Smooth muscle cell (in vitro differentiated cells): ENCODE measurements at regions not wholly inside any gene's neighbourhood (a gene's known extent, or its start where the extent isn't known, plus 50 kb on each side); places are given as distances from the start of the nearest gene placed in this dataset.

Source experiments
- DNase-seq: peaks from one replicate; lab custom pipeline; 2025; ENCODE audit not compliant: unreplicated experiment; lab: John Stamatoyannopoulos, UW
- H2AFZ ChIP-seq: fragments of 200-600 bp; sonication (generic); 2 replicates; pipeline ENCODE4 v1.6.0; 2016; ENCODE audit warnings: antibody characterized with exemption, low read depth, mild to moderate bottlenecking
- H3F3A ChIP-seq: fragments of 200-600 bp; sonication (generic); 2 replicates; pipeline ENCODE4 v1.6.0; 2017; ENCODE audit warnings: antibody characterized with exemption, low read depth
- H3K27ac ChIP-seq: fragments of 200-600 bp; sonication (generic); 2 replicates; pipeline ENCODE4 v1.5.1; 2016; ENCODE audit warnings: low read depth, mild to moderate bottlenecking
- H3K27me3 ChIP-seq: fragments of 200-600 bp; sonication (generic); 2 replicates; pipeline ENCODE4 v1.6.1; 2016; ENCODE audit warnings: low read depth, mild to moderate bottlenecking
- H3K36me3 ChIP-seq: fragments of 200-600 bp; sonication (generic); 2 replicates; pipeline ENCODE4 v1.5.1; 2016; ENCODE audit warnings: low read depth
- H3K4me1 ChIP-seq: fragments of 200-600 bp; sonication (generic); 2 replicates; pipeline ENCODE4 v1.5.1; 2016; ENCODE audit warnings: low read depth
- H3K4me2 ChIP-seq: fragments of 200-600 bp; sonication (generic); 2 replicates; pipeline ENCODE4 v1.6.0; 2016; ENCODE audit warnings: mild to moderate bottlenecking
- H3K4me3 ChIP-seq: fragments of 200-600 bp; sonication (generic); 2 replicates; pipeline ENCODE4 v1.5.1; 2016; ENCODE audit warnings: mild to moderate bottlenecking
- H3K79me2 ChIP-seq: fragments of 200-600 bp; sonication (generic); 2 replicates; pipeline ENCODE4 v1.6.0; 2016; ENCODE audit warnings: low read depth, mild to moderate bottlenecking
- H3K9ac ChIP-seq: fragments of 200-600 bp; sonication (generic); 2 replicates; pipeline ENCODE4 v1.6.0; 2016; ENCODE audit warnings: low read depth
- H3K9me3 ChIP-seq: fragments of 200-600 bp; sonication (generic); replicated peaks from 2 replicates; pipeline ENCODE4 v1.5.1; 2016; ENCODE audit warnings: low read depth
- H4K20me1 ChIP-seq: fragments of 200-600 bp; sonication (generic); 2 replicates; pipeline ENCODE4 v1.6.0; 2016; ENCODE audit warnings: low read depth
- WGBS: methylation state at CpG from one replicate; pipeline ENCODE4 v1.1.7; 2016; ENCODE audit warnings: low lambda C conversion rate; 5-methylcytosine and 5-hydroxymethylcytosine counted together
- TF ChIP-seq, protein P1 (sequence below): fragments of 200-600 bp; sonication (generic); IDR thresholded peaks from 2 replicates; pipeline ENCODE4 v1.5.1; 2017; ENCODE audit warnings: borderline replicate concordance, mild to moderate bottlenecking, antibody characterized with exemption; ENCODE audit not compliant: insufficient read depth, poor library complexity, severe bottlenecking

DNA sequence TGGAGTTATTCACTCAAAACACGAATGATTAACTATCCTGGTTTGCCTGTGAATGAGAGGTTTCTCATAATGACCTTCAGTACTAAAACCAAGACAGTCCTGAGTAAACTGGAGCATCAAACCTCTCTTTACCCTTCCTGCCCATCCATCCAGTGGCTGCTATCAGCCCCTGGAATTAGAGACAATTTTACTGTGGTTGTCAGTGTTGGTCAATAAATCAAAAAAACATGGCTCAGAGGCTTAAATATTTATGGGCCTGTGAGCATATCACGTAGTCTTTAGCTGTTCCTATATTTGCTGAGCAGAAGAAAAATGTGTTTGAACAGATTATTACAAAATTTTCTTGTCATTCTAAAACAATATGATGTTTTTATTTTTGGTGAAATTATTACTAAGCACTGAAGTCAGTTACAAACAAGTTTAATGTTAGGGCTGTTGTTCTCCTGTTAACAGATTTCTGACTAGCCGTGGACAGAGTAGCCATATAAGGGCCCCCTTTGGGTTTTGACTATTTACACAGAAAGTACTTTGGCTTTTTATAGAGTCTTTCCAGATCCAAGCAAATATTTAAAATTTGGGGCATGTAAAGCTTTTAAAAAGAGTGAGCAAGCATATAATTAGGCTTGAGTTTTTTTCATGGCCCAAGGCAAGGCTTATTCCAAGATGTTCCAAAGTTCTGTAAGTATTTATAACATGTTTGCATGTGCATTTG is 580.9 kb downstream of the DIPK2A start:
- peaks cover 33% of the 10 kb centered on the region for H3K4me1 ChIP-seq
- H3K4me2 ChIP-seq: peak overlapping the region; percentile 56
- no peak for DNase-seq
- TF ChIP-seq, protein P1, sequence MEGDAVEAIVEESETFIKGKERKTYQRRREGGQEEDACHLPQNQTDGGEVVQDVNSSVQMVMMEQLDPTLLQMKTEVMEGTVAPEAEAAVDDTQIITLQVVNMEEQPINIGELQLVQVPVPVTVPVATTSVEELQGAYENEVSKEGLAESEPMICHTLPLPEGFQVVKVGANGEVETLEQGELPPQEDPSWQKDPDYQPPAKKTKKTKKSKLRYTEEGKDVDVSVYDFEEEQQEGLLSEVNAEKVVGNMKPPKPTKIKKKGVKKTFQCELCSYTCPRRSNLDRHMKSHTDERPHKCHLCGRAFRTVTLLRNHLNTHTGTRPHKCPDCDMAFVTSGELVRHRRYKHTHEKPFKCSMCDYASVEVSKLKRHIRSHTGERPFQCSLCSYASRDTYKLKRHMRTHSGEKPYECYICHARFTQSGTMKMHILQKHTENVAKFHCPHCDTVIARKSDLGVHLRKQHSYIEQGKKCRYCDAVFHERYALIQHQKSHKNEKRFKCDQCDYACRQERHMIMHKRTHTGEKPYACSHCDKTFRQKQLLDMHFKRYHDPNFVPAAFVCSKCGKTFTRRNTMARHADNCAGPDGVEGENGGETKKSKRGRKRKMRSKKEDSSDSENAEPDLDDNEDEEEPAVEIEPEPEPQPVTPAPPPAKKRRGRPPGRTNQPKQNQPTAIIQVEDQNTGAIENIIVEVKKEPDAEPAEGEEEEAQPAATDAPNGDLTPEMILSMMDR: no peak
- no peaks in the 10 kb centered on the region for H3K36me3 ChIP-seq
- no peaks in the 10 kb centered on the region for H3K9me3 ChIP-seq
- peaks cover 5% of the 10 kb centered on the region for H3F3A ChIP-seq
- 26% methylated on average over 3 of the region's 3 CpGs for WGBS
- peak overlapping the region; percentile 61 for H2AFZ ChIP-seq
- peak overlapping the region; percentile 47 for H3K27ac ChIP-seq
- H3K4me3 ChIP-seq: no peak overlapping the region
- no peaks in the 10 kb centered on the region for H4K20me1 ChIP-seq
- no peaks in the 10 kb centered on the region for H3K27me3 ChIP-seq
- H3K9ac ChIP-seq: no peak overlapping the region
- H3K79me2 ChIP-seq: no peaks in the 10 kb centered on the region

DNA sequence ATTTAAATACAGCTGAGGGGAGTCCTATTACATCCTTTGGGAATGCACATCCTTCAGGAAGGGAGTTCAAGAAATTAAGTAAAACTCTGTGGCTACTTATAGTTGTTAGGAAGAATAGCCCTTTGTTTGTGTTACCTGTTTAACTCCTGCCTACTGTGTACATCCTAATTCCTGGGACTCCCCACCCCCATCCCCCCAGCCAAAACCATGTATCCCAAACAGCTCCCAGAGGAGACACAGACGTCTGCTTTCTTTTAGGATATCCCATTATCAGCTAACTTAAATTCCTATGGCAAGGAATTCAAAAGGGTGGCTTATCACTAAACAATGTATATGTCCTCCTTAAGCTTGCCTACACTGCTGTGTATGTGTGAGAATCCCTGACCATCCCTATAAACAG is 581.7 kb downstream of the DIPK2A start:
- Histone ChIP-seq H3K9me3 (no peaks in the 10 kb centered on the region), H3K36me3 (no peaks in the 10 kb centered on the region), H4K20me1 (no peaks in the 10 kb centered on the region), H3K4me2 (peak overlapping the region; percentile 56), H3F3A (peaks cover 5% of the 10 kb centered on the region), H3K79me2 (no peaks in the 10 kb centered on the region), H3K9ac (no peak overlapping the region), H3K4me3 (no peak overlapping the region), H3K27ac (peak overlapping the region; percentile 47), H2AFZ (peak overlapping the region; percentile 61), H3K27me3 (no peaks in the 10 kb centered on the region), H3K4me1 (peaks cover 33% of the 10 kb centered on the region)
- TF ChIP-seq, protein P1: no peak
- no peak for DNase-seq
- WGBS: 6% methylated on average over 1 of the region's 1 CpG

DNA sequence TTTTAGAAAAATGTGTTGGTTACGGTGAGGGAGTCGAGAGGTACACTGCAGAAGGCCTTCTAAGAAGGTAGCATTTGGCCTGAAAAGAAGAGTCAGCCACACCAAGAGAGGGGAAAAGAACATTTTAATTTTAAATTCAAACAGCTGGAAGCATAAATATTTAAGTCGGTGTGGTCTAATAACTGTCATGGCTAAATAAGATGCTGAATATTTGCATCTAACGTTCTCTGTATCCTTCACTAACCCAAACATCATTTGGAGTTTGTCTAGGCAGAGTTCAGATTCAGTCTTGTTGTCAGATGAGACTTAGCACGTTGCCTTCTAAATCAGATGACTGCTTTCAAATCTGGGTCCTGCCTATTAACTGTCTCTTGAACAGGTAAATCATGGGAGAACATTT is 583.3 kb downstream of the DIPK2A start:
- Histone ChIP-seq H3K9ac (no peak overlapping the region), H3K27me3 (no peaks in the 10 kb centered on the region), H3K4me1 (peaks cover 19% of the 10 kb centered on the region), H3K36me3 (no peaks in the 10 kb centered on the region), H3K27ac (no peak overlapping the region), H3K4me3 (no peak overlapping the region), H3K9me3 (no peaks in the 10 kb centered on the region), H2AFZ (no peak overlapping the region), H3K4me2 (no peak overlapping the region), H3K79me2 (no peaks in the 10 kb centered on the region), H3F3A (peaks cover 5% of the 10 kb centered on the region), H4K20me1 (no peaks in the 10 kb centered on the region)
- DNase-seq: no peak
- 92% methylated on average over 5 of the region's 5 CpGs for WGBS
- TF ChIP-seq, protein P1: no peak

DNA sequence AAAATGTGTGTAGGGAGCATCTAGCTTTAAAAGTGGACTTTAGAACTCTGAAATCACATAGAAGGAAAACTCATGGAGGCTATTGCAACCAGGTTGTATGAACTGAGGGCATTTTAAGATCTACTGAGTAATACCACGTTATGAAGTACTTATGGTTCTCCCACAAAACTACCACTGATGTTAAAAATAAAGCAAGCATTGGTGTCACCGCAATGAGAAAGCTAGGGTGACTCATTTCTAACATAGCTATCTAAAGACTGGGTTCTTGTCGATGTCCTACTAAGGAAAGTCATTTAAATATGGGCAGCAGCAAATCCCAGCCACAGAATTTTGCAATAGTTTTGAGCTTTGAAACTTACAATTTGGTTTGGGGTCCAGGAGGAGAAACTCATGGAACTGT is 584.8 kb downstream of the DIPK2A start:
- H2AFZ ChIP-seq: no peak overlapping the region
- H3K9me3 ChIP-seq: no peaks in the 10 kb centered on the region
- WGBS: 12% methylated on average over 3 of the region's 3 CpGs
- no peak overlapping the region for H3K9ac ChIP-seq
- no peaks in the 10 kb centered on the region for H3K79me2 ChIP-seq
- no peaks in the 10 kb centered on the region for H4K20me1 ChIP-seq
- peaks cover 19% of the 10 kb centered on the region for H3K4me1 ChIP-seq
- H3K36me3 ChIP-seq: no peaks in the 10 kb centered on the region
- no peak overlapping the region for H3K4me3 ChIP-seq
- peaks cover 5% of the 10 kb centered on the region for H3F3A ChIP-seq
- H3K27me3 ChIP-seq: no peaks in the 10 kb centered on the region
- H3K4me2 ChIP-seq: peak overlapping the region; percentile 51
- TF ChIP-seq, protein P1: no peak
- no peak for DNase-seq
- H3K27ac ChIP-seq: peak overlapping the region; percentile 73
